Cardiac fibroblast (primary cell): ENCODE measurements at regions not wholly inside any gene's neighbourhood (a gene's known extent, or its start where the extent isn't known, plus 50 kb on each side); places are given as distances from the start of the nearest gene placed in this dataset.

Experiments
- DNase-seq, 2 donors: peaks; one replicate each; pipeline versions ENCODE4 v3.0.0 to v3.0.0-alpha.2; 2010; ENCODE audit warnings: low read depth in 2 of 2
- H3K4me3 ChIP-seq, 2 donors: replicated peaks in 1 of 2; 1 replicate in 1 of 2; 2 replicates in 1 of 2; pipeline ENCODE4 v1.5.1; 2011; ENCODE audit warnings: low read depth in 2 of 2, low read length in 2 of 2, mild to moderate bottlenecking in 2 of 2, moderate library complexity in 1 of 2
- CTCF ChIP-seq: IDR thresholded peaks from one replicate; pipeline ENCODE4 v1.5.1; 2011; ENCODE audit warnings: low read depth, mild to moderate bottlenecking, low read length, inconsistent platforms

- H3K4me3 ChIP-seq: no peak overlapping the region
- TF ChIP-seq CTCF: no peak
- DNase-seq: no peak
Observed at GRCh38 chr1:18005238-18005637, 102.4 kb upstream of the IGSF21 start.

- TF ChIP-seq CTCF: no peak
- DNase-seq: no peak
- H3K4me3 ChIP-seq: no peak overlapping the region
Observed at GRCh38 chr1:18007391-18008041, 100.1 kb upstream of the IGSF21 start.

- DNase-seq: no peak
- TF ChIP-seq CTCF: no peak
- no peak overlapping the region for H3K4me3 ChIP-seq
Observed at GRCh38 chr1:18008081-18008480, 99.5 kb upstream of the IGSF21 start.

- TF ChIP-seq CTCF: no peak
- H3K4me3 ChIP-seq: no peak overlapping the region
- no peak for DNase-seq
Observed at GRCh38 chr1:18009055-18009454, 98.5 kb upstream of the IGSF21 start.

GRCh38 chr1:18009478-18009961 lies 98.1 kb upstream of the IGSF21 start:
- no peak for TF ChIP-seq CTCF
- H3K4me3 ChIP-seq: no peak overlapping the region
- no peak for DNase-seq

GRCh38 chr1:18010408-18010807 lies 97.2 kb upstream of the IGSF21 start:
- DNase-seq: no peak
- no peak overlapping the region for H3K4me3 ChIP-seq
- TF ChIP-seq CTCF: no peak

- peak in 1 of 2 donors; percentile 3 for DNase-seq
- no peak overlapping the region for H3K4me3 ChIP-seq
- no peak for TF ChIP-seq CTCF
Observed at GRCh38 chr1:18010945-18011344, 96.7 kb upstream of the IGSF21 start.
